Gastroesophageal sphincter (tissue), 4 donors: ENCODE measurements at regions not wholly inside any gene's neighbourhood (a gene's known extent, or its start where the extent isn't known, plus 50 kb on each side); places are given as distances from the start of the nearest gene placed in this dataset.

ENCODE experiments used
- ATAC-seq: fragments of 150-250 bp; one replicate; pipeline ENCODE4 v1.9.1; 2016; ENCODE audit warnings: mild to moderate bottlenecking, moderate library complexity
- H3K27ac ChIP-seq, 4 donors: fragments of 200-600 bp; sonication (generic) in 3 of 4; 1 replicate in 3 of 4; 2 replicates in 1 of 4; pipeline ENCODE4 v1.5.1; 2016 to 2019
- H3K27me3 ChIP-seq: fragments of 200-600 bp; sonication (generic); one replicate; pipeline ENCODE4 v1.5.1; 2019
- H3K36me3 ChIP-seq, 2 donors: fragments of 200-600 bp; sonication (generic); one replicate each; pipeline ENCODE4 v1.5.1; 2019; ENCODE audit warnings: control low read depth in 1 of 2
- H3K4me1 ChIP-seq, 3 donors: fragments of 200-600 bp; sonication (generic); 1 replicate in 2 of 3; 2 replicates in 1 of 3; pipeline ENCODE4 v1.5.1; 2016 to 2019; ENCODE audit warnings: control low read depth in 2 of 3
- H3K4me3 ChIP-seq, 2 donors: fragments of 200-600 bp; sonication (generic); one replicate each; pipeline ENCODE4 v1.5.1; 2019; ENCODE audit warnings: mild to moderate bottlenecking in 1 of 2, moderate library complexity in 1 of 2
- H3K9me3 ChIP-seq, 3 donors: fragments of 200-600 bp; sonication (generic); one replicate each; pipeline ENCODE4 v1.5.1; 2017 to 2019; ENCODE audit warnings: control low read depth in 2 of 3
- CTCF ChIP-seq, 4 experiments: fragments of 200-600 bp in 2 of 4; fragments of 450-650 bp in 2 of 4; sonication (generic) in 1 of 4; IDR thresholded peaks; one replicate each; pipeline ENCODE4 v1.5.1; 2017 to 2019; ENCODE audit warnings: antibody characterized with exemption in 4 of 4, mild to moderate bottlenecking in 2 of 4, moderate library complexity in 2 of 4
- EP300 ChIP-seq: sonication (generic); formaldehyde crosslinking; IDR thresholded peaks from one replicate; pipeline ENCODE4 v1.6.1; 2017; ENCODE audit warnings: antibody characterized with exemption, mild to moderate bottlenecking
- POLR2A ChIP-seq, 2 donors: fragments of 450-650 bp; IDR thresholded peaks; one replicate each; pipeline ENCODE4 v1.6.1; 2017; ENCODE audit warnings: antibody characterized with exemption in 2 of 2, mild to moderate bottlenecking in 2 of 2, moderate library complexity in 1 of 2
- POLR2AphosphoS5 ChIP-seq: sonication (generic); formaldehyde crosslinking; IDR thresholded peaks from one replicate; pipeline ENCODE4 v1.6.1; 2017; ENCODE audit warnings: antibody characterized with exemption
- WGBS, 2 donors: methylation state at CpG; one replicate each; pipeline ENCODE4 v1.1.5; 2018; ENCODE audit warnings: low coverage in 1 of 2; 5-methylcytosine and 5-hydroxymethylcytosine counted together

DNA sequence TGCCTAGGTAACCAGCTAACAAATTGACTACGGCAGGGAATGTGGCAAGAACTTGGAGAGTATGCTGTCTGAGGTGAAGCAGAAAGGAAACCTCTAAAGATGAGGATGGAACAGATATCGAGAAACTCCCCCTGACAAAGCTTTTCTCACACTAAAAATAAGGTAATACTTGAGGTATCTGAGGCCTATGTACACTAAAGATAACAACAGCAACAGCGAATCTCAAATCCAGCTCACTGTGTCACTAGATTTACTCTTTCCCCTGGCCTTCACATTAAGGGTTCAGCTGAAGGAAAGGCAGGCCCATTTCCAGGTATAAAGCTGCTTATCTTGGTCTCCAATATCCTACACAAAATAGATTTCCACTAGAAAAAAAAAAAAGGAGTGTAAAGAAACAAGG lies 518.0 kb downstream of the KCNT2 start:
- Histone ChIP-seq H3K27me3 (no peaks in the 10 kb centered on the region), H3K4me1 (no peaks in the 10 kb centered on the region), H3K36me3 (no peaks in the 10 kb centered on the region), H3K27ac (no peak overlapping the region), H3K4me3 (no peak overlapping the region), H3K9me3 (peaks cover 0 to 3% (median 0%) of the 10 kb centered on the region in 3 donors)
- TF ChIP-seq EP300 (no peak), POLR2A (IDR thresholded peaks at IDR 0.05) (no peak), CTCF (IDR thresholded peaks at IDR 0.05) (no peak), POLR2AphosphoS5 (no peak)
- no peak for ATAC-seq
- 75 to 87% methylated on average over 1 to 3 of the region's 3 CpGs for WGBS, 2 donors

DNA sequence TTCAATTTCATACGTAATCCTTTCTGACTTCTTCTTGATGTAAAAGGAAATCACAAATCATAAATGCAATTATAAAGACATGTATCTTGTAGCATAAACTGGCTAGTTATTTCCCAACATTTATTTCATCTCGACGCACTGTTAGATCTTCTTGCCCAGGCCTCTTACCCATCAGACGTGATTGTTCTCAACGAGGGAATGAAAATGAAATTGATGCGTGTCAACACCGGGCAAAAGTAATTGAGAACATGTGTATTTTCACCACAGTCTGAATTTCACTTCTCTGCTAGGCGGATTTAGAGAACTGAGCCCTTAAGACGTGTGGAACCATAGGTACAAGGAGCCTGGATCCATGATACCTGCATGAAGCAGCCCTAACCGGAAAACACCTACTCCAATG lies 519.7 kb downstream of the KCNT2 start:
- 74 to 86% methylated on average over 6 to 10 of the region's 10 CpGs for WGBS, 2 donors

DNA sequence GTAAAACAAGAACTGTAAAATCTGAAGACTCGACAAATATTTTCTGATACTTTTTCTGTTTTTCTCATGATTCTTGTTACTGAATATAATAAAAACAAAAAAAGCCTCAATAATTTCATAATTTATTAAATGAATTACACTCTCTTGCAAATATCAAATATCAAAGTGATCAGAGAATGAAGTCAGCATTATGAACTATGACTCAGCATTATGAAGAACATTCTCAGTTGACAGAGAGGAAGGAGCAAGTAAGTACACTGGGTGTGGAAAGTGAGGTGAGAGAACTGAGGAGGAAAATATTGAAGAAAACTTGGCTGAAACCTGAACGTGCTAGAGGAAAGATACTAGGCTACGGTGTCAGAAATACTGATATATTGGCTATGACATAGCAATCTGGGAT lies 529.5 kb downstream of the KCNT2 start:
- Histone ChIP-seq H3K4me1 (no peaks in the 10 kb centered on the region), H3K9me3 (no peaks in the 10 kb centered on the region), H3K27me3 (no peaks in the 10 kb centered on the region), H3K4me3 (no peak overlapping the region), H3K36me3 (no peaks in the 10 kb centered on the region), H3K27ac (no peak overlapping the region)
- WGBS, 2 donors = 77 to 84% methylated on average over 3 of the region's 3 CpGs
- ATAC-seq = no peak
- TF ChIP-seq POLR2A (IDR thresholded peaks at IDR 0.05) (no peak), CTCF (IDR thresholded peaks at IDR 0.05) (no peak), POLR2AphosphoS5 (no peak), EP300 (no peak)

More for the DNA sequence above, 519.7 kb downstream of the KCNT2 start:
- no peak overlapping the region for H3K4me3 ChIP-seq
- H3K4me1 ChIP-seq = no peaks in the 10 kb centered on the region
- no peak for ATAC-seq
- peaks cover 0 to 3% (median 0%) of the 10 kb centered on the region in 3 donors for H3K9me3 ChIP-seq
- no peaks in the 10 kb centered on the region for H3K36me3 ChIP-seq
- H3K27ac ChIP-seq = no peak overlapping the region
- H3K27me3 ChIP-seq = no peaks in the 10 kb centered on the region
- no peak for TF ChIP-seq EP300
- TF ChIP-seq CTCF (IDR thresholded peaks at IDR 0.05) = no peak
- no peak for TF ChIP-seq POLR2A (IDR thresholded peaks at IDR 0.05)
- TF ChIP-seq POLR2AphosphoS5 = no peak

DNA sequence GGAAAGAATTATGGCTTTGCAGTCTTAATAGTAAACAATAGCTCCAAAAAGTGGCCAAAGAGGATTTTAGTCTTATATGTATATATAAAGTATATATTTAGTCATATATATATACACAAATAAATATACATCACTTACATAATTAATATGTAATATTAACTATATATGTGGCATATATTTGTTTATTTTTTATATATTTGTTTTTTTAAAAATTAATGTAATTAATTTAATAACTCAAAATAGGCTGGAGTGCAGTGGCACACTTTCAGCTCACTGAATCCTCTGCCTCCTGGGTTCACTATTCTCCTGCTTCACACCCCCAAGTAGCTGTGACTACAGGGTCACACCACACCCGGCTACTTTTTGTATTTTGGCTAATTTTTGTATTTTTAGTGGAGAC lies 532.6 kb downstream of the KCNT2 start:
- H3K27ac ChIP-seq = no peak overlapping the region
- no peaks in the 10 kb centered on the region for H3K9me3 ChIP-seq
- no peak for ATAC-seq
- H3K27me3 ChIP-seq = no peaks in the 10 kb centered on the region
- H3K4me1 ChIP-seq = no peaks in the 10 kb centered on the region
- no peaks in the 10 kb centered on the region for H3K36me3 ChIP-seq
- TF ChIP-seq POLR2AphosphoS5 (no peak), CTCF (IDR thresholded peaks at IDR 0.05) (no peak), POLR2A (IDR thresholded peaks at IDR 0.05) (no peak), EP300 (no peak)
- WGBS, 2 donors = 73 to 89% methylated on average over 1 of the region's 1 CpG
- H3K4me3 ChIP-seq = no peak overlapping the region

- TF ChIP-seq CTCF (IDR thresholded peaks at IDR 0.05) (no peak), POLR2A (IDR thresholded peaks at IDR 0.05) (no peak), EP300 (no peak), POLR2AphosphoS5 (no peak)
- Histone ChIP-seq H3K27ac (no peak overlapping the region), H3K4me3 (no peak overlapping the region), H3K27me3 (no peaks in the 10 kb centered on the region), H3K9me3 (no peaks in the 10 kb centered on the region), H3K4me1 (no peaks in the 10 kb centered on the region), H3K36me3 (no peaks in the 10 kb centered on the region)
- no peak for ATAC-seq
Observed at GRCh38 chr1:196074182-196074581, 534.1 kb downstream of the KCNT2 start.
